Small intestine (tissue), 7 donors: ENCODE measurements at regions not wholly inside any gene's neighbourhood (a gene's known extent, or its start where the extent isn't known, plus 50 kb on each side); places are given as distances from the start of the nearest gene placed in this dataset.
"Not testable (repeated sequence)": the region's sequence is repeated elsewhere in the genome, so short reads cannot be mapped to it uniquely, and the experiment has no call there.

Source experiments
- DNase-seq, 2 donors: peaks; one replicate each; pipeline versions ENCODE4 v3.0.0 to v3.0.0-alpha.2; 2013
- FAIRE-seq: peaks from 2 replicates; lab custom pipeline; 2012; peaks lifted over from hg19 to GRCh38; lab: Jason Lieb, UNC
- H3K27ac ChIP-seq, 3 donors: one replicate each; pipeline ENCODE4 v1.5.1; 2013; ENCODE audit warnings: low read length in 2 of 3, mild to moderate bottlenecking in 2 of 3, control low read depth in 1 of 3, inconsistent platforms in 1 of 3, low read depth in 1 of 3, moderate library complexity in 1 of 3
- H3K27me3 ChIP-seq, 3 donors: one replicate each; pipeline ENCODE4 v1.6.1; 2013; ENCODE audit warnings: low read length in 3 of 3, inconsistent platforms in 1 of 3; ENCODE audit not compliant: control insufficient read depth in 3 of 3, insufficient read depth in 3 of 3
- H3K36me3 ChIP-seq, 3 donors: one replicate each; pipeline ENCODE4 v1.6.1; 2013; ENCODE audit warnings: low read length in 3 of 3, inconsistent platforms in 1 of 3, low read depth in 1 of 3, mild to moderate bottlenecking in 1 of 3, moderate library complexity in 1 of 3; ENCODE audit not compliant: control insufficient read depth in 3 of 3, insufficient read depth in 2 of 3
- H3K4me1 ChIP-seq, 3 donors: one replicate each; pipeline ENCODE4 v1.6.1; 2013; ENCODE audit warnings: low read length in 2 of 3, inconsistent platforms in 1 of 3, low read depth in 1 of 3, mild to moderate bottlenecking in 1 of 3, moderate library complexity in 1 of 3; ENCODE audit not compliant: control insufficient read depth in 3 of 3, insufficient read depth in 2 of 3
- H3K4me3 ChIP-seq, 3 donors: one replicate each; pipeline ENCODE4 v1.5.1; 2013; ENCODE audit warnings: low read length in 3 of 3, control low read depth in 1 of 3, inconsistent platforms in 1 of 3, low read depth in 1 of 3, mild to moderate bottlenecking in 1 of 3, moderate library complexity in 1 of 3
- H3K9me3 ChIP-seq, 2 donors: one replicate each; pipeline ENCODE4 v1.6.1; 2013; ENCODE audit warnings: low read depth in 1 of 2, low read length in 1 of 2; ENCODE audit not compliant: control insufficient read depth in 2 of 2, insufficient read depth in 1 of 2
- WGBS, 3 donors: extraction: QIAGEN DNeasy Blood & Tissue Kit; methylation state at CpG; one replicate each; pipeline ENCODE4 v1.1.7; 2013; 5-methylcytosine and 5-hydroxymethylcytosine counted together
- donor health status: healthy with polysubstance abuse.
- donor health status: control.
- donor health status: control.
- donor health status: Bipolar disorder and iron deficiency.
- donor health status: healthy.

GRCh38 chr6:164663634-164664033 lies 645.8 kb downstream of the C6orf118 start:
- Histone ChIP-seq H3K9me3 (peaks cover 0 to 2% of the 10 kb centered on the region in 2 donors), H3K4me1 (no peaks in the 10 kb centered on the region), H3K4me3 (no peak overlapping the region), H3K36me3 (no peaks in the 10 kb centered on the region), H3K27me3 (no peaks in the 10 kb centered on the region), H3K27ac (no peak overlapping the region)
- DNase-seq: no peak
- FAIRE-seq: no peak
- 84 to 89% (median 89%) methylated on average over 5 of the region's 5 CpGs for WGBS, 3 donors

GRCh38 chr6:164661716-164662115 lies 647.7 kb downstream of the C6orf118 start:
- no peak for FAIRE-seq
- Histone ChIP-seq H3K4me3 (no peak overlapping the region), H3K9me3 (peaks cover 0 to 2% of the 10 kb centered on the region in 2 donors), H3K4me1 (no peaks in the 10 kb centered on the region), H3K36me3 (no peaks in the 10 kb centered on the region), H3K27me3 (no peaks in the 10 kb centered on the region), H3K27ac (no peak overlapping the region)
- WGBS, 3 donors: 75 to 83% (median 77%) methylated on average over 3 of the region's 3 CpGs
- no peak for DNase-seq

- no peaks in the 10 kb centered on the region for H3K4me1 ChIP-seq
- no peak for FAIRE-seq
- H3K9me3 ChIP-seq: peaks cover 0 to 2% of the 10 kb centered on the region in 2 donors
- H3K27ac ChIP-seq: no peak overlapping the region
- WGBS, 3 donors: 77 to 82% (median 80%) methylated on average over 1 of the region's 1 CpG
- no peaks in the 10 kb centered on the region for H3K27me3 ChIP-seq
- H3K4me3 ChIP-seq: no peak overlapping the region
- no peaks in the 10 kb centered on the region for H3K36me3 ChIP-seq
- DNase-seq: no peak
These were observed 648.6 kb downstream of the C6orf118 start for GRCh38 chr6:164660781-164661180.

- WGBS, 3 donors: 66 to 75% (median 68%) methylated on average over 4 of the region's 4 CpGs
- H3K27ac ChIP-seq: no peak overlapping the region
- no peaks in the 10 kb centered on the region for H3K36me3 ChIP-seq
- no peaks in the 10 kb centered on the region for H3K9me3 ChIP-seq
- H3K4me3 ChIP-seq: no peak overlapping the region
- DNase-seq (no peak), FAIRE-seq (no peak)
- H3K27me3 ChIP-seq: no peaks in the 10 kb centered on the region
- no peaks in the 10 kb centered on the region for H3K4me1 ChIP-seq
These were observed 668.4 kb downstream of the C6orf118 start for GRCh38 chr6:164640956-164641355.

GRCh38 chr6:164628302-164628931 lies 681.0 kb downstream of the C6orf118 start:
- FAIRE-seq: no peak
- WGBS, 3 donors: 92 to 93% (median 93%) methylated on average over 2 of the region's 2 CpGs
- Histone ChIP-seq H3K36me3 (no peaks in the 10 kb centered on the region), H3K4me3 (no peak overlapping the region), H3K4me1 (no peaks in the 10 kb centered on the region), H3K27ac (no peak overlapping the region), H3K9me3 (no peaks in the 10 kb centered on the region), H3K27me3 (no peaks in the 10 kb centered on the region)
- DNase-seq: no peak

DNA sequence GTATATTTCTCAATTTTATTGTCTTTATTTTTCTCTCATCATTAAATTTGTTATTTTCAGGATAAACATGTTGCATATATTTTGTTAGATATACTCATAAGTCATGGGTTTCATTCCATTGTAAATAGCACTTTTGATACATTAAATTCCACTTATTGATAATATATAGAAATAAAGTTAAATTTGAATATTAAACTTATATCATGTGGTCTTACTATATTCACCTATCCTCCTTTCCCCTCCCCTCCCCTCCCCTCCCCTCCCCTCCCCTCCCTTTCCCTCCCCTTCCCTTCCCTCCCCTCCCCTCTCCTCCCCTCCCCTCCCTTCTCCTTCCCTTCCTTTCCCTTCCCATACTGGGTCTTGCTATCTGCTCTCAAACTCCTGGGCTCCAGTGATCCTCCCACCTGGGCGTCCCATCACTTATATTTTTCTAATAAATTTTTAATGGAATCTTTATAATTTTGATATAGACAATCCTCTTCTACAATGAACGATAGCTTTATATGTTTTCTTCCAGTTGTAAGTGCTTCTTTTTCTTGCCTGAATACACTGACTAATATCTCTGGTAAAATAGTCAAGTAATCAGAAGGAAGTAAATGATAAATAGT lies 692.4 kb downstream of the C6orf118 start:
- no peaks in the 10 kb centered on the region for H3K9me3 ChIP-seq
- no peak for FAIRE-seq
- 75 to 82% (median 81%) methylated on average over 2 of the region's 2 CpGs for WGBS, 3 donors

DNA sequence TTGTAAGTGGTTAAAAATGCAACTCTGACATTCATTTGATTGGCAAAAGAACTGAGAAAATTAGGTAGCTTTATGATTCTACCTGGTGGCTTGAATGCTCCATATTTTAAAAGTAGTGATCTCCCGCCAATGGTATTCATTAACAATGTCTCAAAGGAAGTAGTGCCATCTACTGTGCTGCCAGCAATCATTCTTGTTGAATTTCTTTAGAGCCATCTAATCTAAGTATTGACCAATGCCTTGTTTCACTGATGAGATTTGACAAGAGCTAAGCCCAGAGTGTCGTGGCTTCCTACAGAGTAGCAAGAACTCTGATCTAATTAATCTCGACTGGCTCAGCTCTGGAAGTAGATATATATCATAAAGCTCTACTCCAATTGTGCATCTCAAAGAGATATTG lies 696.7 kb downstream of the C6orf118 start:
- Histone ChIP-seq H3K4me1 (no peaks in the 10 kb centered on the region), H3K27me3 (no peaks in the 10 kb centered on the region), H3K4me3 (no peak overlapping the region), H3K9me3 (no peaks in the 10 kb centered on the region), H3K36me3 (no peaks in the 10 kb centered on the region), H3K27ac (no peak overlapping the region)
- WGBS, 3 donors: 42 to 60% (median 43%) methylated on average over 3 of the region's 3 CpGs
- FAIRE-seq (no peak), DNase-seq (no peak)

More for the DNA sequence above, 692.4 kb downstream of the C6orf118 start:
- no peaks in the 10 kb centered on the region for H3K36me3 ChIP-seq
- no peak overlapping the region for H3K4me3 ChIP-seq
- H3K27me3 ChIP-seq: no peaks in the 10 kb centered on the region
- no peak for DNase-seq
- H3K27ac ChIP-seq: no peak overlapping the region
- no peaks in the 10 kb centered on the region for H3K4me1 ChIP-seq

DNA sequence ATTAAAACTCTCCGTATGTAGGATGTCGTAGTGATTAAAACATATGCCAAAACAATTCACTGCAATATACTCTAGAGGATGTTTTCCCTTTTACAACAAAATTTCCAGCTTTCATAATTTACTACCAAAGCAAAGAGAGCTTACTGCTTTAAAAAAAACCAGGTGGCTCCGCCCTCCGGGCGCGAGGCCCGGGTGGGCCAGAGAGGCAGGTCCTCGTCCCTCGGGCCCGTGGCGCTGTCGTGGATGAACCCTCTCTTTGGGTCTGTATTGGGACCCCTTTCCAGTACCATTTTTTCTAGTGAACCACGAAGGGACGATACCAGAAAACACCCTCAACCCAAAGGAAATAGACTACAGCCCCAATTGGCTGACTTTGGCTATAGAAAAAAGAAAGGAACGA lies 698.5 kb downstream of the C6orf118 start:
- FAIRE-seq, H3K27ac ChIP-seq, H3K4me3 ChIP-seq, H3K27me3 ChIP-seq, DNase-seq, H3K4me1 ChIP-seq, H3K9me3 ChIP-seq, H3K36me3 ChIP-seq: not testable (repeated sequence)
- 86 to 87% (median 87%) methylated on average over 15 of the region's 15 CpGs for WGBS, 3 donors
